ENCODE measurements at regions not wholly inside any gene's neighbourhood (a gene's known extent, or its start where the extent isn't known, plus 50 kb on each side); places are given as distances from the start of the nearest gene placed in this dataset.

GRCh38 chr10:3398825-3399646, 226.5 kb upstream of the PITRM1 start:
- Histone ChIP-seq H3K4me1 (peaks cover 50% of the 10 kb centered on the region), H3K27me3 (no peaks in the 10 kb centered on the region), H3K4me3 (no peak overlapping the region), H3K27ac (no peak overlapping the region), H3K4me2 (peak overlapping the region; percentile 38), H3K36me3 (no peaks in the 10 kb centered on the region), H3K9ac (no peak overlapping the region), H4K20me1 (no peaks in the 10 kb centered on the region), H3K9me3 (peaks cover 12% of the 10 kb centered on the region)
- no peak for TF ChIP-seq Cebpa-rat (IDR thresholded peaks at IDR 0.05)

- Histone ChIP-seq H3K4me2 (no peak overlapping the region), H3K9ac (no peak overlapping the region), H3K36me3 (no peaks in the 10 kb centered on the region), H3K27me3 (no peaks in the 10 kb centered on the region), H3K4me3 (no peak overlapping the region), H3K4me1 (peaks cover 55% of the 10 kb centered on the region), H3K9me3 (peaks cover 12% of the 10 kb centered on the region), H4K20me1 (no peaks in the 10 kb centered on the region), H3K27ac (no peak overlapping the region)
- no peak for TF ChIP-seq Cebpa-rat (IDR thresholded peaks at IDR 0.05)
Measured at GRCh38 chr10:3397846-3398245, 225.3 kb upstream of the PITRM1 start.

GRCh38 chr10:3397231-3397630, 224.6 kb upstream of the PITRM1 start:
- no peak for TF ChIP-seq Cebpa-rat (IDR thresholded peaks at IDR 0.05)
- H3K27ac ChIP-seq = no peak overlapping the region
- H3K9me3 ChIP-seq = peaks cover 12% of the 10 kb centered on the region
- H3K4me3 ChIP-seq = no peak overlapping the region
- H3K4me2 ChIP-seq = no peak overlapping the region
- H4K20me1 ChIP-seq = no peaks in the 10 kb centered on the region
- no peak overlapping the region for H3K9ac ChIP-seq
- peaks cover 55% of the 10 kb centered on the region for H3K4me1 ChIP-seq
- H3K36me3 ChIP-seq = no peaks in the 10 kb centered on the region
- H3K27me3 ChIP-seq = no peaks in the 10 kb centered on the region

GRCh38 chr10:3396116-3396515, 223.5 kb upstream of the PITRM1 start:
- no peak overlapping the region for H3K4me3 ChIP-seq
- H3K4me1 ChIP-seq = peaks cover 55% of the 10 kb centered on the region
- peak overlapping the region; percentile 41; the same call in 1 of the 2 replicates for H3K27ac ChIP-seq
- no peak for TF ChIP-seq Cebpa-rat (IDR thresholded peaks at IDR 0.05)
- no peaks in the 10 kb centered on the region for H3K36me3 ChIP-seq
- no peak overlapping the region for H3K9ac ChIP-seq
- peak overlapping the region; percentile 22; the same call in 1 of the 2 replicates for H3K4me2 ChIP-seq
- no peaks in the 10 kb centered on the region for H4K20me1 ChIP-seq
- H3K27me3 ChIP-seq = no peaks in the 10 kb centered on the region
- H3K9me3 ChIP-seq = peaks cover 12% of the 10 kb centered on the region

- Histone ChIP-seq H4K20me1 (no peaks in the 10 kb centered on the region), H3K27ac (no peak overlapping the region), H3K9me3 (peaks cover 6% of the 10 kb centered on the region; the same call in 1 of the 2 replicates), H3K9ac (no peak overlapping the region), H3K27me3 (no peaks in the 10 kb centered on the region), H3K36me3 (no peaks in the 10 kb centered on the region), H3K4me3 (no peak overlapping the region), H3K4me1 (peaks cover 55% of the 10 kb centered on the region), H3K4me2 (peak overlapping the region; percentile 66)
- TF ChIP-seq Cebpa-rat (IDR thresholded peaks at IDR 0.05) = no peak
Measured at GRCh38 chr10:3395458-3395861, 222.9 kb upstream of the PITRM1 start.

- Histone ChIP-seq H3K36me3 (no peaks in the 10 kb centered on the region), H3K9ac (no peak overlapping the region), H3K4me1 (peaks cover 55% of the 10 kb centered on the region), H4K20me1 (no peaks in the 10 kb centered on the region), H3K27me3 (no peaks in the 10 kb centered on the region), H3K4me2 (peak overlapping the region; percentile 66), H3K4me3 (no peak overlapping the region), H3K9me3 (peaks cover 6% of the 10 kb centered on the region; the same call in 1 of the 2 replicates), H3K27ac (peak overlapping the region; percentile 51; the same call in 1 of the 2 replicates)
- no peak for TF ChIP-seq Cebpa-rat (IDR thresholded peaks at IDR 0.05)
Measured at GRCh38 chr10:3395041-3395440, 222.5 kb upstream of the PITRM1 start.

GRCh38 chr10:3393958-3394357, 221.4 kb upstream of the PITRM1 start:
- Histone ChIP-seq H3K4me3 (no peak overlapping the region), H3K27ac (peak overlapping the region; percentile 51), H3K4me1 (peaks cover 44% of the 10 kb centered on the region), H3K9ac (no peak overlapping the region), H3K36me3 (no peaks in the 10 kb centered on the region), H4K20me1 (no peaks in the 10 kb centered on the region), H3K4me2 (peak overlapping the region; percentile 66), H3K27me3 (no peaks in the 10 kb centered on the region), H3K9me3 (peaks cover 6% of the 10 kb centered on the region; the same call in 1 of the 2 replicates)
- no peak for TF ChIP-seq Cebpa-rat (IDR thresholded peaks at IDR 0.05)

- Histone ChIP-seq H3K9me3 (peaks cover 9% of the 10 kb centered on the region; the same call in 1 of the 2 replicates), H3K27me3 (no peaks in the 10 kb centered on the region), H3K9ac (no peak overlapping the region), H4K20me1 (no peaks in the 10 kb centered on the region), H3K4me2 (no peak overlapping the region), H3K36me3 (no peaks in the 10 kb centered on the region), H3K4me3 (no peak overlapping the region), H3K27ac (no peak overlapping the region), H3K4me1 (peaks cover 36% of the 10 kb centered on the region)
- no peak for TF ChIP-seq Cebpa-rat (IDR thresholded peaks at IDR 0.05)
Measured at GRCh38 chr10:3391657-3392056, 219.1 kb upstream of the PITRM1 start.

- H3K27ac ChIP-seq = no peak overlapping the region
- H3K4me1 ChIP-seq = peaks cover 11% of the 10 kb centered on the region
- no peak overlapping the region for H3K4me2 ChIP-seq
- H4K20me1 ChIP-seq = no peaks in the 10 kb centered on the region
- no peak for TF ChIP-seq Cebpa-rat (IDR thresholded peaks at IDR 0.05)
- no peak overlapping the region for H3K9ac ChIP-seq
- no peaks in the 10 kb centered on the region for H3K27me3 ChIP-seq
- no peaks in the 10 kb centered on the region for H3K36me3 ChIP-seq
- H3K9me3 ChIP-seq = peaks cover 25% of the 10 kb centered on the region
- no peak overlapping the region for H3K4me3 ChIP-seq
Measured at GRCh38 chr10:3389130-3389529, 216.5 kb upstream of the PITRM1 start.

GRCh38 chr10:3385487-3385886, 212.9 kb upstream of the PITRM1 start:
- Histone ChIP-seq H3K36me3 (no peaks in the 10 kb centered on the region), H3K9me3 (peaks cover 33% of the 10 kb centered on the region), H3K4me3 (no peak overlapping the region), H3K27me3 (no peaks in the 10 kb centered on the region), H3K9ac (no peak overlapping the region), H3K27ac (no peak overlapping the region), H4K20me1 (no peaks in the 10 kb centered on the region), H3K4me1 (no peaks in the 10 kb centered on the region), H3K4me2 (no peak overlapping the region)
- no peak for TF ChIP-seq Cebpa-rat (IDR thresholded peaks at IDR 0.05)
